GM12864 (cell line): ENCODE measurements at regions not wholly inside any gene's neighbourhood (a gene's known extent, or its start where the extent isn't known, plus 50 kb on each side); places are given as distances from the start of the nearest gene placed in this dataset.
"Not testable (repeated sequence)": the region's sequence is repeated elsewhere in the genome, so short reads cannot be mapped to it uniquely, and the experiment has no call there.

ENCODE experiments used
- DNase-seq: peaks from one replicate; pipeline ENCODE4 v3.0.0-alpha.2; 2011; ENCODE audit warnings: low read depth
- H3K4me3 ChIP-seq: 2 replicates; pipeline ENCODE4 v1.5.1; 2011; ENCODE audit warnings: mild to moderate bottlenecking, low read depth, low read length, control low read depth
- CTCF ChIP-seq: IDR thresholded peaks from 2 replicates; pipeline ENCODE4 v1.5.1; 2011; ENCODE audit warnings: low read depth, mild to moderate bottlenecking, moderate library complexity, low read length, control low read depth, inconsistent platforms; ENCODE audit errors: missing control alignments

DNA sequence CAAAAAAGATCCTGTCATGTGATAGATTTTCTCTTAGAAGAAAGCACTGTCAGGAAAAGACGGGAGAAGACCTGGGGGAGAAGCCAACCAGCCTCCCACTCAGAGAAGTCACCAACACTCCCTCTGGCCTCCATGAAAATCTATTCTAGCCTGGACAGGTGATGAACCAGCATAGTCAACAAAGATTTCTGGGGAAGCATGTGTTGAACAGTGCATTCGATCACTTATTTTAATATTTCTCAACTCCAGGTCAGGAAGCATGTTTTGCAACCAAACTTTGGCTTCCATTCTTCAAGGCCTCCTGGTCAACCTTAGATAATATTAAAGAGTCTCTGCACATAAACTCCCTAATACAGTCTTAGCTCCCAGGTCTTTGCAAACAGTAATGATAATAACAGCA lies 74.7 kb upstream of the ERCC4 start:
- no peak overlapping the region for H3K4me3 ChIP-seq
- TF ChIP-seq CTCF, result no peak
- DNase-seq, result no peak

DNA sequence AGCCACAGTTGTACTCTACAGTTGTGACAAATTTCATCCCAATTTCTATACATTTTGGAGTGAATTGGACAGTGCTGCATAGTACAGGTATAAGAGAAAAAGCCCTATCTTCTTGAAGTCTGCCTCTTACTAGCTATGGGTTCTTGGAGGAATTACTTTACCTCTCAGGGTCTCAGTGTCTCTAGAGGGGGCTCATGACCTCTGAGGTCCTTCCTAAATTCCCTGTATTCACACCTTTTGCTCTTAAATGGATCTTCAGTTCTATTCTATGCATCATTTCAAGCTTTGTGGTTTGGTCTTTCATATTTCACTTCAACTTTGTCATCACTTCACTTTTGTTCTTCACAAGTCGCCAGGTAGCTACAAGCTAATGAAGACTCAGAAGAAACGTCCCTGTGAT lies 71.2 kb upstream of the ERCC4 start:
- no peak for DNase-seq
- H3K4me3 ChIP-seq, result no peak overlapping the region
- no peak for TF ChIP-seq CTCF

- H3K4me3 ChIP-seq, DNase-seq: not testable (repeated sequence)
Measured at GRCh38 chr16:13850173-13850572, 69.8 kb upstream of the ERCC4 start.

GRCh38 chr16:13852827-13853226 lies 67.1 kb upstream of the ERCC4 start:
- TF ChIP-seq CTCF, result no peak
- H3K4me3 ChIP-seq, result no peak overlapping the region
- DNase-seq, result no peak

- DNase-seq, result no peak
- no peak for TF ChIP-seq CTCF
- no peak overlapping the region for H3K4me3 ChIP-seq
Measured at GRCh38 chr16:13856398-13856797, 63.6 kb upstream of the ERCC4 start.

DNA sequence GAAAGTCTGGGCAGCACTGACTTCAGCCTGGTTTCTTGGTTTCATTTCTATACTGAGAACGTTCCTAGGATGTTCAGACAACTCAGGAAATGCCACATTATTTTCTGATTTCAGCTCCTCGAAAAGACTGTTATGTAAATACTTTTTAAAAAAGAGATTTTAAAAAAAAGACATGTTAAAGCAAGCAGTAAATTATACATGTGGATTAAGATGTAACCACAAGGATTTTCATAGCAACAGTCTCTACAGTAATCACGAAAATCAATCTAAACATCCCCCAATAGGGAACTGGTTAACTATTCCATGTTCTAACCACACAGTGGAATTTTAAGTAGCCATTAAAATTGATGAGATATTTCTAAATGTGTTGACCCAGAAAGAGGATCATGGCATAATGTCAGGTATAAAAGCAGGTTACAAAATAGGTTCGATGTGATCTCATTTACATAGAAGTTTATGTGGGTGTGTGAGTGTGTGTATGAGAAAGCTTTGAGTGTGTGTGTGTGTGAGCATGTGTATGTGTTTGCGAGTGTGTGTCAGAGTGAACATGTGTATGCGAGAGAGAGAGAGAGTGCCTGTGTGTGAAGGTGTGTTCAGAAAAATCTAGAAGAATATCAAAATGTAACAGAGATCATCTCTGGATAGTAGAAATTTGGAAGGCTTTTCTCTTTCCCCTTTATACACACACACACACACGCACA lies 63.0 kb upstream of the ERCC4 start:
- TF ChIP-seq CTCF, result no peak
- no peak overlapping the region for H3K4me3 ChIP-seq
- no peak for DNase-seq

GRCh38 chr16:13858873-13859580 lies 60.9 kb upstream of the ERCC4 start:
- H3K4me3 ChIP-seq, result no peak overlapping the region
- no peak for TF ChIP-seq CTCF
- no peak for DNase-seq
